PFSK-1 (cell line): ENCODE measurements at regions not wholly inside any gene's neighbourhood (a gene's known extent, or its start where the extent isn't known, plus 50 kb on each side); places are given as distances from the start of the nearest gene placed in this dataset.

ENCODE experiments used
- POLR2AphosphoS5 ChIP-seq: IDR thresholded peaks from 2 replicates; pipeline ENCODE4 v1.6.1; 2012; ENCODE audit warnings: low read depth, mild to moderate bottlenecking, control low read depth, low read length, moderate library complexity
- REST ChIP-seq, 2 experiments: IDR thresholded peaks; 2 replicates each; pipeline versions ENCODE4 v1.6.1 to v1.8.0; 2011 to 2012; ENCODE audit warnings: low read depth in 2 of 2, low read length in 2 of 2, control low read depth in 1 of 2, inconsistent platforms in 1 of 2, mild to moderate bottlenecking in 1 of 2, moderate library complexity in 1 of 2; ENCODE audit not compliant: insufficient read depth in 1 of 2
- SIN3A ChIP-seq: IDR thresholded peaks from 2 replicates; pipeline ENCODE4 v1.6.1; 2012; ENCODE audit warnings: mild to moderate bottlenecking, low read length, moderate library complexity, borderline replicate concordance; ENCODE audit not compliant: insufficient read depth
- TAF1 ChIP-seq: IDR thresholded peaks from 2 replicates; pipeline ENCODE4 v1.6.1; 2012; ENCODE audit warnings: low read length, control low read depth, borderline replicate concordance; ENCODE audit not compliant: insufficient read depth

- no peak for TF ChIP-seq POLR2AphosphoS5
- TF ChIP-seq REST (IDR thresholded peaks at IDR 0.05; ENCODE audit: insufficient read depth in 1 of 2, low read depth in 2 of 2, low read length in 2 of 2), result no peak
- no peak for TF ChIP-seq TAF1
- TF ChIP-seq SIN3A, result no peak
Measured at GRCh38 chr5:40405996-40406740, 273.5 kb upstream of the PTGER4 start.
